Uterus (tissue), 2 donors: ENCODE measurements at regions not wholly inside any gene's neighbourhood (a gene's known extent, or its start where the extent isn't known, plus 50 kb on each side); places are given as distances from the start of the nearest gene placed in this dataset.

Experiments
- POLR2A ChIP-seq, 2 donors: fragments of 450-650 bp; IDR thresholded peaks; one replicate each; pipeline ENCODE4 v1.6.1; 2016; ENCODE audit warnings: antibody characterized with exemption in 2 of 2, mild to moderate bottlenecking in 1 of 2, moderate library complexity in 1 of 2
- TF ChIP-seq, protein P1 (sequence below), 4 experiments: fragments of 200-600 bp in 2 of 4; fragments of 450-650 bp in 2 of 4; sonication (generic) in 2 of 4; IDR thresholded peaks; one replicate each; pipeline ENCODE4 v1.5.1; 2016 to 2019; ENCODE audit warnings: antibody characterized with exemption in 4 of 4, mild to moderate bottlenecking in 2 of 4, moderate library complexity in 1 of 4

DNA sequence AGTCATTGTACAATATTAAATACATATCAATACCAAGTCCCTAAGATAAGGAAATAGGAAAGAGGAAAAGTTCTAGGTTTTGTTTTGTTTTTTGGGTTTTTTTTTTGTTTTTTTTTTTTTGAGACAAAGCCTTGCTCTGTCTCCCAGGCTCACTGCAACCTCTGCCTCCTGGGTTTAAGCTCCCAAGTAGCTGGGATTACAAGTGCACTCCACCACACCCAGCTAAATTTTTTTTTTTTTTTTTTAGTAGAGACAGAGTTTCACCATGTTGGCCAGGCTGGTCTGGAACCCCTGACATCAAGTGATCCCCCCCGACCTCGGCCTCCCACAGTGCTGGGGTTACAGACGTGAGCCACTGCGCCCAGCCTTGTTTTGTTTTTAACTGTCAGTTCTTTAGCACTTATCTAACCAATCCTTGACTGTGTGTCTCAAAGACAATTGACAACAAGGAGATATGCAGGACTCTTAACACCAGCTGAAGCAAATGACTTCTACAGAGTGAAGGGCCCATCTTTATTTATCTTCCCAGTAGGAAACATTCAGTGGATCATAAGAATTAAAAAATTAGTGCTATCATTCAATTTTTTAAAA, 100.0 kb upstream of the RAP2B start:
- TF ChIP-seq, protein P1, sequence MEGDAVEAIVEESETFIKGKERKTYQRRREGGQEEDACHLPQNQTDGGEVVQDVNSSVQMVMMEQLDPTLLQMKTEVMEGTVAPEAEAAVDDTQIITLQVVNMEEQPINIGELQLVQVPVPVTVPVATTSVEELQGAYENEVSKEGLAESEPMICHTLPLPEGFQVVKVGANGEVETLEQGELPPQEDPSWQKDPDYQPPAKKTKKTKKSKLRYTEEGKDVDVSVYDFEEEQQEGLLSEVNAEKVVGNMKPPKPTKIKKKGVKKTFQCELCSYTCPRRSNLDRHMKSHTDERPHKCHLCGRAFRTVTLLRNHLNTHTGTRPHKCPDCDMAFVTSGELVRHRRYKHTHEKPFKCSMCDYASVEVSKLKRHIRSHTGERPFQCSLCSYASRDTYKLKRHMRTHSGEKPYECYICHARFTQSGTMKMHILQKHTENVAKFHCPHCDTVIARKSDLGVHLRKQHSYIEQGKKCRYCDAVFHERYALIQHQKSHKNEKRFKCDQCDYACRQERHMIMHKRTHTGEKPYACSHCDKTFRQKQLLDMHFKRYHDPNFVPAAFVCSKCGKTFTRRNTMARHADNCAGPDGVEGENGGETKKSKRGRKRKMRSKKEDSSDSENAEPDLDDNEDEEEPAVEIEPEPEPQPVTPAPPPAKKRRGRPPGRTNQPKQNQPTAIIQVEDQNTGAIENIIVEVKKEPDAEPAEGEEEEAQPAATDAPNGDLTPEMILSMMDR (IDR thresholded peaks at IDR 0.05): no peak
- TF ChIP-seq POLR2A (IDR thresholded peaks at IDR 0.05): no peak
